ENCODE measurements at regions not wholly inside any gene's neighbourhood (a gene's known extent, or its start where the extent isn't known, plus 50 kb on each side); places are given as distances from the start of the nearest gene placed in this dataset.

DNA sequence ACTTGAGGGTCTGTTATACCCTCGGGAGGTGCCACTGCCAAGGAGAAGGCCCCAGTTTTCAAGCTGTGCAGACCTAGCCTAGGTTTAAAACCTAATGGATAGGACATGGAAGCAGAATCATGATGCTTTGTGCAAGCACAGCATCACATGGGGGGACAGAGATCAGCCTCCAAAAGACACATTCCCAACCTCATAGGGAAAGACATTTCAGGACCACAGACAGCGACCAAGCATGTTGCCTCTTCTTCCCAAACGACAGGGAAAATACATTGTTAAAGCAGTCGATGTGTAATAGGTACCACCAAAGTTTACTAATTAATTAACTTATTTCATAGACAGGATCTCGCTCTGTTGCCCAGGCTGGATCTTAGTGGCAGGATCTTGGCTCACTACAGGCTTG, 573.9 kb downstream of the TCERG1L start:
- Histone ChIP-seq H3K4me1 (ENCODE audit: control insufficient read depth, insufficient read depth, low read depth, low read length) (no peaks in the 10 kb centered on the region), H3K79me1 (replicated peaks; ENCODE audit: low read length, poor library complexity, severe bottlenecking) (no peaks in the 10 kb centered on the region), H3K4ac (ENCODE audit: low read depth in 1 of 2, low read length in 2 of 2) (no peak overlapping the region), H2BK12ac (ENCODE audit: low read length in 2 of 2) (no peak overlapping the region), H3K27ac (ENCODE audit: low read length, poor library complexity, severe bottlenecking) (no peak overlapping the region), H4K91ac (ENCODE audit: low read length) (no peak overlapping the region), H3K14ac (ENCODE audit: low read length in 2 of 2) (no peak overlapping the region), H3K36me3 (ENCODE audit: control insufficient read depth in 1 of 2, insufficient read depth in 2 of 2, low read depth in 1 of 2, low read length in 2 of 2) (no peaks in the 10 kb centered on the region), H3K9me3 (ENCODE audit: control insufficient read depth, low read length) (peaks cover 5% of the 10 kb centered on the region), H2BK120ac (ENCODE audit: low read depth, low read length) (no peak overlapping the region), H3K27me3 (ENCODE audit: control insufficient read depth in 1 of 2, insufficient read depth in 1 of 2, low read length in 2 of 2) (no peaks in the 10 kb centered on the region), H3K18ac (ENCODE audit: low read depth in 1 of 2, low read length in 2 of 2) (no peak overlapping the region), H4K8ac (ENCODE audit: low read length) (no peak overlapping the region), H3K4me2 (ENCODE audit: low read length, poor library complexity, severe bottlenecking) (no peak overlapping the region), H2AFZ (ENCODE audit: low read depth, low read length) (no peak overlapping the region), H2BK5ac (ENCODE audit: low read depth, low read length, poor library complexity, severe bottlenecking) (no peak overlapping the region), H2AK5ac (ENCODE audit: low read length, severe bottlenecking) (no peak overlapping the region), H3K9ac (ENCODE audit: low read length) (no peak overlapping the region), H3K4me3 (ENCODE audit: insufficient read depth in 1 of 2, low read depth in 1 of 2, low read length in 2 of 2) (no peak overlapping the region), H3K23ac (ENCODE audit: low read length in 2 of 2) (no peak overlapping the region), H2BK15ac (ENCODE audit: low read depth, poor library complexity, severe bottlenecking) (no peak overlapping the region)
- DNase-seq, result no peak
- WGBS, result 46% methylated on average over 5 of the region's 5 CpGs

DNA sequence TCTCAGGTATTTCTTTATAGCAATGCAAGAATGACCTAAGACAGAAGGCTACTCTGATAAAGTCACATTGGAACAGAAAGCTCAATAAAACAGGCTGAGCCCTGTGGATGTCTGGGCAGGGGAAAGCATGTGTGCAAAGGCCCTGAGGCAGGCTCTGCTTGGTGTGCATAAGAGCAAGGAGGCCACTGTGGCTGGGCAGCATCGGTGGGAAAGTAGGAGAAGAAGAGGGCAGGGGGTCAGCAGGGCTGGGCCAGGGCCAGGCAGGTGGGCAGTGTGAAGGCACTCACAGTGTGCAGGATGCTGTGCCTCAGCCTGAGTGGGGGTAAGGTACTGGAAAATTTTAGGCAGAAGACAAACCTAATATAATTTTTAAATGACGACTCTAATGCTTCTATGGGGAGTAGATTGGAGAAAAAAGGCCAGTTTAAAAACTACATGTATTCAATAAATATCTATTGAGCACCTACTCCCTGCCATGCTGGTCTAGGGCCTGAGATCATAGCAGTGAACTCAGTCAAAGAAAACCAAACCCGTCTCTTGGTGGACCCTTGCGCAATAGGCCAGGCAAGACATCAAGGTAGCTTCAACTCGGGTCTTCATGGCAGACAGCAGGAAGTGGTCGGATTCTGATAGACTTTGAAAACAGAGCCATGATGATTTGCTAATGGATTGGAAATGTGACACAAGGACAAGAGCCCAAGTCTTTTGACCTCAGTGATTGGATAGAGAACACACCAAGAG, 572.3 kb downstream of the TCERG1L start:
- H3K23ac ChIP-seq (ENCODE audit: low read length in 2 of 2), result no peak overlapping the region
- 86% methylated on average over 5 of the region's 6 CpGs for WGBS

GRCh38 chr10:130739757-130740145, 571.8 kb downstream of the TCERG1L start:
- Histone ChIP-seq H3K4me1 (ENCODE audit: control insufficient read depth, insufficient read depth, low read depth, low read length) (no peaks in the 10 kb centered on the region), H3K14ac (ENCODE audit: low read length in 2 of 2) (no peak overlapping the region), H2BK120ac (ENCODE audit: low read depth, low read length) (no peak overlapping the region), H3K9me3 (ENCODE audit: control insufficient read depth, low read length) (peaks cover 5% of the 10 kb centered on the region), H4K91ac (ENCODE audit: low read length) (no peak overlapping the region), H3K27me3 (ENCODE audit: control insufficient read depth in 1 of 2, insufficient read depth in 1 of 2, low read length in 2 of 2) (no peaks in the 10 kb centered on the region), H2BK15ac (ENCODE audit: low read depth, poor library complexity, severe bottlenecking) (no peak overlapping the region), H3K18ac (ENCODE audit: low read depth in 1 of 2, low read length in 2 of 2) (no peak overlapping the region), H3K4me2 (ENCODE audit: low read length, poor library complexity, severe bottlenecking) (no peak overlapping the region), H2BK5ac (ENCODE audit: low read depth, low read length, poor library complexity, severe bottlenecking) (no peak overlapping the region), H3K9ac (ENCODE audit: low read length) (no peak overlapping the region), H2AK5ac (ENCODE audit: low read length, severe bottlenecking) (no peak overlapping the region), H2BK12ac (ENCODE audit: low read length in 2 of 2) (no peak overlapping the region), H3K23ac (ENCODE audit: low read length in 2 of 2) (no peak overlapping the region), H4K8ac (ENCODE audit: low read length) (no peak overlapping the region), H3K79me1 (replicated peaks; ENCODE audit: low read length, poor library complexity, severe bottlenecking) (no peaks in the 10 kb centered on the region), H3K4ac (ENCODE audit: low read depth in 1 of 2, low read length in 2 of 2) (no peak overlapping the region), H3K36me3 (ENCODE audit: control insufficient read depth in 1 of 2, insufficient read depth in 2 of 2, low read depth in 1 of 2, low read length in 2 of 2) (no peaks in the 10 kb centered on the region), H3K4me3 (ENCODE audit: insufficient read depth in 1 of 2, low read depth in 1 of 2, low read length in 2 of 2) (no peak overlapping the region), H3K27ac (ENCODE audit: low read length, poor library complexity, severe bottlenecking) (no peak overlapping the region), H2AFZ (ENCODE audit: low read depth, low read length) (no peak overlapping the region)
- WGBS, result 70% methylated on average over 9 of the region's 9 CpGs
- no peak for DNase-seq

More for the DNA sequence above, 572.3 kb downstream of the TCERG1L start:
- Histone ChIP-seq H4K91ac (ENCODE audit: low read length) (no peak overlapping the region), H3K36me3 (ENCODE audit: control insufficient read depth in 1 of 2, insufficient read depth in 2 of 2, low read depth in 1 of 2, low read length in 2 of 2) (no peaks in the 10 kb centered on the region), H3K18ac (ENCODE audit: low read depth in 1 of 2, low read length in 2 of 2) (no peak overlapping the region), H3K27ac (ENCODE audit: low read length, poor library complexity, severe bottlenecking) (no peak overlapping the region), H2AK5ac (ENCODE audit: low read length, severe bottlenecking) (no peak overlapping the region), H3K4ac (ENCODE audit: low read depth in 1 of 2, low read length in 2 of 2) (no peak overlapping the region), H4K8ac (ENCODE audit: low read length) (no peak overlapping the region), H3K27me3 (ENCODE audit: control insufficient read depth in 1 of 2, insufficient read depth in 1 of 2, low read length in 2 of 2) (no peaks in the 10 kb centered on the region), H2BK12ac (ENCODE audit: low read length in 2 of 2) (no peak overlapping the region), H2AFZ (ENCODE audit: low read depth, low read length) (no peak overlapping the region), H2BK5ac (ENCODE audit: low read depth, low read length, poor library complexity, severe bottlenecking) (no peak overlapping the region), H3K79me1 (replicated peaks; ENCODE audit: low read length, poor library complexity, severe bottlenecking) (no peaks in the 10 kb centered on the region), H3K9ac (ENCODE audit: low read length) (no peak overlapping the region), H2BK120ac (ENCODE audit: low read depth, low read length) (no peak overlapping the region), H2BK15ac (ENCODE audit: low read depth, poor library complexity, severe bottlenecking) (no peak overlapping the region), H3K14ac (ENCODE audit: low read length in 2 of 2) (no peak overlapping the region), H3K4me2 (ENCODE audit: low read length, poor library complexity, severe bottlenecking) (no peak overlapping the region), H3K9me3 (ENCODE audit: control insufficient read depth, low read length) (peaks cover 5% of the 10 kb centered on the region), H3K4me1 (ENCODE audit: control insufficient read depth, insufficient read depth, low read depth, low read length) (no peaks in the 10 kb centered on the region), H3K4me3 (ENCODE audit: insufficient read depth in 1 of 2, low read depth in 1 of 2, low read length in 2 of 2) (no peak overlapping the region)
- DNase-seq, result no peak

GRCh38 chr10:130740166-130740565, 571.4 kb downstream of the TCERG1L start:
- no peak overlapping the region for H2BK15ac ChIP-seq (ENCODE audit: low read depth, poor library complexity, severe bottlenecking)
- WGBS, result 80% methylated on average over 11 of the region's 11 CpGs

More at GRCh38 chr10:130740166-130740565, 571.4 kb downstream of the TCERG1L start:
- peaks cover 5% of the 10 kb centered on the region for H3K9me3 ChIP-seq (ENCODE audit: control insufficient read depth, low read length)
- H3K14ac ChIP-seq (ENCODE audit: low read length in 2 of 2), result no peak overlapping the region
- no peak overlapping the region for H3K4me3 ChIP-seq (ENCODE audit: insufficient read depth in 1 of 2, low read depth in 1 of 2, low read length in 2 of 2)
- no peak overlapping the region for H4K91ac ChIP-seq (ENCODE audit: low read length)
- H2AK5ac ChIP-seq (ENCODE audit: low read length, severe bottlenecking), result no peak overlapping the region
- no peaks in the 10 kb centered on the region for H3K36me3 ChIP-seq (ENCODE audit: control insufficient read depth in 1 of 2, insufficient read depth in 2 of 2, low read depth in 1 of 2, low read length in 2 of 2)
- H3K4me1 ChIP-seq (ENCODE audit: control insufficient read depth, insufficient read depth, low read depth, low read length), result no peaks in the 10 kb centered on the region
- no peak overlapping the region for H3K27ac ChIP-seq (ENCODE audit: low read length, poor library complexity, severe bottlenecking)
- H2AFZ ChIP-seq (ENCODE audit: low read depth, low read length), result no peak overlapping the region
- H2BK5ac ChIP-seq (ENCODE audit: low read depth, low read length, poor library complexity, severe bottlenecking), result no peak overlapping the region
- no peaks in the 10 kb centered on the region for H3K27me3 ChIP-seq (ENCODE audit: control insufficient read depth in 1 of 2, insufficient read depth in 1 of 2, low read length in 2 of 2)
- H3K23ac ChIP-seq (ENCODE audit: low read length in 2 of 2), result no peak overlapping the region
- H3K4me2 ChIP-seq (ENCODE audit: low read length, poor library complexity, severe bottlenecking), result no peak overlapping the region
- H2BK120ac ChIP-seq (ENCODE audit: low read depth, low read length), result no peak overlapping the region
- no peak overlapping the region for H3K4ac ChIP-seq (ENCODE audit: low read depth in 1 of 2, low read length in 2 of 2)
- no peak for DNase-seq
- H4K8ac ChIP-seq (ENCODE audit: low read length), result no peak overlapping the region
- no peak overlapping the region for H3K9ac ChIP-seq (ENCODE audit: low read length)
- no peak overlapping the region for H3K18ac ChIP-seq (ENCODE audit: low read depth in 1 of 2, low read length in 2 of 2)
- H2BK12ac ChIP-seq (ENCODE audit: low read length in 2 of 2), result no peak overlapping the region
- H3K79me1 ChIP-seq (replicated peaks; ENCODE audit: low read length, poor library complexity, severe bottlenecking), result no peaks in the 10 kb centered on the region
